Hypothalamus (tissue), 51 donors: ENCODE measurements at regions not wholly inside any gene's neighbourhood (a gene's known extent, or its start where the extent isn't known, plus 50 kb on each side); places are given as distances from the start of the nearest gene placed in this dataset.

Experiments
- DNase-seq, 51 donors: peaks; one replicate each; lab custom pipeline; 2025; lab: John Stamatoyannopoulos, UW

- no peak for DNase-seq
These were observed 525.3 kb upstream of the JARID2 start for GRCh38 chr6:14720411-14721102.

GRCh38 chr6:14721103-14721758, 524.6 kb upstream of the JARID2 start:
- DNase-seq = peak in 1 of 51 donors; percentile 18

- no peak for DNase-seq
These were observed 523.8 kb upstream of the JARID2 start for GRCh38 chr6:14722001-14722562.

DNA sequence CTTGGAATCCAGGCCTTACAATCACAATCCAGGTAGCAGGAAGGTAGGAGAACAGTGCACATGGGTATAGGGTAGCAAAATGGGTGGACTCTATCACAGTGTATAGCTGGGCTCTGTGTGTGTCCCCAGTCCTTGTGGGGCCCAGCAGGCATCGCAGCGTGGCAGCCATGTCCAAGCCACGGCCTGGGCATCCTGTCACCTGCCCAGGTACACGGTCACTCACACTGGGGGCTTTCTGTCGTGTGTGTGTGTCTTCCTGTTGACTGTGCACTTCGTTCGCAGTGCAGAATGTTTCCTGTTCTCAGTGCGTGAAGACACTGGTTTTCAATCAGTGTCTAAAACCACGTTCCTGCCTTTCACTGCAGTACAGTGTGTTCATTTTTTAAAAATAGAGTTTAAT, 523.2 kb upstream of the JARID2 start:
- no peak for DNase-seq

DNA sequence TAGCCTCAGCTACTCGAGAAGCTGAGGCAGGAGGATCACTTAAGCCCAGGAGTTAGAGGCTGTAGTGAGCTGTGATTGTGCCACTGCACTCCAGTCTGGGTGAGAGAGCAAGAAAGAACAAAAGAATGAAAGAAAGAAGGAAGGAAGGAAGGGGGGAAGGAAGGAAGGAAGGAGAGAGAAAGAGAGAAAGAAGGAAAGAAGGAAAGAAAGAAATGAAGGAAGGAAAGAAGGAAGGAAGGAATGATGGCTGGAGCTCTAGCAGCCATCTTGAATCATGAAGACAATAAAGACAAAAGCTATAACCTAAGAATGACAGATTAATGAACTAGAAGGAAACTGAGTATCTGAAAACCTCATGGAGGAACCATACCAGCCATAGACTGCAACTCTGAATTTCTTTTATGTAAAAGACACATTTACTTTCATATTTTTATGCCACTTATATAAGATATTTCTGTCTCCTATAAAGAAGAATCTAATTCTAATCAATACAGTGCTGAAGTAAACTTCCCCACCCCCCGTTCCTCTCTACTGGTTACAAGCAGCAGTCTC, 522.3 kb upstream of the JARID2 start:
- DNase-seq = no peak

DNA sequence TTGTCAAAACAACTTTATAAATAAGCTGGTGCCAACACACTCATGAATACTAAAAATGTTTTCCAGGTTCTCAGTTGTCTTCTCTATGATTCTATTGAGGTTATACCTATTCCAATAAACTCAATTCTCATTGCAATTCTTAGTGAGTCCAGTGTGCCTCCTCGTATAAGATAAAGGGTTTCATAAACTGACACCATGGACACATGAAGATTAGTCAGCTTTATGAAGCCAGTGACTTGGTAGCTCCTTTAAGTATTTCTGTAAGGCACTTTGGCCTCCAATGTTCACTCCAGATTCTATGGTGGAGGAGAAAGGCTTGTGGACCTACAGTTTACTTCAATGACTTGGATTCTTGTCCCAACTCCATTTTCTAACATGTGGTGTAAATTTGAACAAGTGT, 521.3 kb upstream of the JARID2 start:
- DNase-seq = no peak

DNA sequence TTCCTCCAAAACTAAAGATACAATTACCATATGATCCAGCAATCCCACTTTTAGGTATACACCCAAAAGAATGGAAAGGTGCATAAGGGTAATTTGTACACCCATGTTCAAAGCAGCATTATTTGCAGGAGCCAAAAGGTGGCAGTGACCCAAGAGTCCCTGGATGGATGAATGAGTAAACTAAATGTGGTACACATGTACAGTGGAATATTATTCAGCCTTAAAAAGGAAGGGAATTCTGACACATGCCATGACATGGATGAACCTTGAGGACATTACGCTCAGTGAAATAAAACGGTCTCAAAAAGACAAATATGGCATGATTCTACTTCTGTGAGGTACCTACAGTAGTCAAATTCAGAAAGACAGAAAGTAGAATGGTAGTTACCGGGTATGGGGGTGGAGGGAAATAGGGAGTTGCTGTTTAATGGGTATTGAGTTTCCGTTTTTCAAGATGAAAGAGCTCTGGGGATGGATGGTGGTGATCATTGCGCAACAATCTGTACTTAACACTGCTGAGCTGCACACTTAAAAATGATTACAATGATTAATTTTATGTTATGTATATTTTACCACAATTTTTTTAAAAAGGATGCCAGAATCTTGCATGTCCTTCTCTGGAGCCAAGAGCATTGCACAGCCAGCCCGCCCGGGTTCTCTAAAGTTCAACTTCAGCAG, 518.9 kb upstream of the JARID2 start:
- DNase-seq = no peak

DNA sequence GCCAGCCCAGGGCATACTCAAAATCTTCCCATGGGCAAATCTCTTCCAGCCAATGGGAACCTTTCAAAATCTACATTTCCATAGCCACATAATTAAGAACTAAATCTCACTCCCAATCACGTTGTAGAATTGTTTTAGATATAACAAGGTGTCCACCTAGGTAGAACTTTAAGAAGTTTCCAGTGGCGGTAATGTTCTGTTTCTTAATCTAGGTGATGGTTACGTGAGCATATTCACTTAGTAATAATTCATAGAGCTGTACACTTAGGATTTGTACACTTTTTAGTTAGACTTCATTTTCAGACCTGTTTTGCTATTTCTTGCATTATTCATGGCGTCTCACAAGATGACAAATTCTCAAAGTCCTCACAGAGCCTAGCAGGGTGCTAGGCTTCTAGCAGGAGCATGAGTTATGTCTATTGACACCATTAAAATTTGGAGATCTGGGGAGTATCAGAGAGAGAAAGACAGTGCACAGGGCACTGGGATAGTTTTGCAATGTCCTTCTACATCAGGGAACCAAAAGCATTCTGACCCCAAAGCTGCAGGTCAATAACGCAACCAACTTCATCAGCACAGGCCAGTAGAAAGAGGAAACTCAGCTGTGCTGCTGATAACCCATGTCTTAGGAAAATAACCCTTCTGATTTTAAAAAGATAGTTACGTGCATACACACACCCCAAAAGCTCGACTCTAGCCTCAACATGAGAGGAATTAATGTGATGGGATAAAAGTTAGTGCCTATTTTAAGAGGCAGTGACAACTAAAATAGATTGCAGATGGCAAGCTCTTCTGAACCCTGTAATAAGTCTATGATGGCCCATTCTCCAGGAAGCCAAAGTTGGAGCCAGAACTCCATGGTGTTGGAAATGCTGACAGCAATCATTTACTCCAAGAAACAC, 518.1 kb upstream of the JARID2 start:
- no peak for DNase-seq

DNA sequence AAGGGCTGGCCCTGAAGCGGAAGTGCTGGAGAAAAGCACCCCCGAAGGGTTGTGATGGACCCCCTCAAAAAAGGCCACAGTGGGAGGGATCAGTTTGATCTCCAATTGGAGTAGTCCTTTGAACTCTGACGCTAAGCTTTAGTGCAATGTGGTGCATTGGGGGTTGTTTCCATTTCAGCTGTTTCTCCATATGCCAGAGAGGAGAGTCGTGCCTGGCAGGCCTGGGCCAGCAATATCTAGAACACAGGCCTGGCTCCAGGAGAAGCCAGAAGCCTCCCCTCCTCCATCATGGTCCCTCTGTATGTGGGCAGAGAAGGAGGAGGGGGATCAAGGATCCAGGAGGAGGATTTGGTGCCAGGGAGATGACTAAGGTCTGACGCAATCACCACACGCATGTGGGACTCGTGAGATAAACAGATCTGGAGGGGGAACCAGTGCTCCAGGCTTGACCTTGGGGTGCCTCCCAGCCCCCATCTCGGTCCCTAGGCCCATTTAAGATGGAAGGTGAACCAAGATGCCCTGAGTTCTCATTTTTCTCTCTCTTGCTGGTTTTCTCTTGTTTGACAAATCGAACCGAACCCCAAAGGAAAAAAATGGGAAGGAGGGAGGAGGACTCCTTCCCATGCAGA, 517.4 kb upstream of the JARID2 start:
- peak in 1 of 51 donors; percentile 14 for DNase-seq

DNA sequence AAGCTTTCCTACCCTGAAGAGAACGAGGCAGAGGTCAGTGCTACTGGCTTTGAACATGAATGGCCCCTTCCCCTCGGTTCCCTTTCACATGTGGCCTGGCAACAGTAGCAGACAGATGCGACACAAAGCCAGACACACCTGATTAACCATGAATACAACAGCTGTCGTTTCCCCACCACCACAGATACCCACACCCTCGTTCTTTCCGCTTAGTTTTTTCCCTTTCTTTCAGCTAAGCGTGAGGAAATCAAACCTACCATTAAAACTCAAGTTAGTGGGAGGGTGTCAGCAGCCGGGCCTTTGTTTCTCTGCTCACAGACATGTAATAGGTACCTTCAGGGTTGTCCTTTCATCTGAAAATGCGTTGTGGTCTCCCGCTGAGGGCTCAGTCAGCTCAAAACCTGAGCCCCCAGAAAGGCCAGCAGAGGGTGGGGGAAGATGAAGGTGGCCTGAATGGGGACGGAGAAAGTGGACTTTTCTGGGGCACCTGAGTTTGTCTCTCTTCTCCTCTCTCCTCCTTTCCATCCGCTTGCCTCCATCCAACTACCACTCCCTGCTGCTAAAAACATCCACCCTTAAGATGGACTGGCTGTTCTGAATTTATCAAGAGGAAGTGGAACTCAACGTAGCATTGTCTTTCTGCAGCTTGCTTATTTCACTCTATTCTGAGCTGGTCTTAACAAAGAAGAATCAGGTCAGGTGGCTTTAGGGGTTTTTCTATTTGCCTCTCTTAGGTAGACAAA, 516.6 kb upstream of the JARID2 start:
- DNase-seq = no peak

- DNase-seq = no peak
These were observed 515.2 kb upstream of the JARID2 start for GRCh38 chr6:14730654-14731053.

GRCh38 chr6:14731611-14732010, 514.3 kb upstream of the JARID2 start:
- DNase-seq = no peak

- DNase-seq = no peak
These were observed 513.5 kb upstream of the JARID2 start for GRCh38 chr6:14732226-14732843.

- DNase-seq = peak in 2 of 51 donors; percentile 3 to 54
These were observed 512.8 kb upstream of the JARID2 start for GRCh38 chr6:14732844-14733757.

- DNase-seq = no peak
These were observed 511.8 kb upstream of the JARID2 start for GRCh38 chr6:14734052-14734415.

GRCh38 chr6:14734416-14735340, 511.2 kb upstream of the JARID2 start:
- no peak for DNase-seq
